ENCODE measurements at regions not wholly inside any gene's neighbourhood (a gene's known extent, or its start where the extent isn't known, plus 50 kb on each side); places are given as distances from the start of the nearest gene placed in this dataset.

- DNase-seq (ENCODE audit: extremely low read depth, low read depth): no peak
Measured at GRCh38 chr5:125321654-125322053, 575.2 kb upstream of the ZNF608 start.

GRCh38 chr5:125323613-125324012, 577.2 kb upstream of the ZNF608 start:
- no peak for DNase-seq (ENCODE audit: extremely low read depth, low read depth)
- TF ChIP-seq, protein P1, sequence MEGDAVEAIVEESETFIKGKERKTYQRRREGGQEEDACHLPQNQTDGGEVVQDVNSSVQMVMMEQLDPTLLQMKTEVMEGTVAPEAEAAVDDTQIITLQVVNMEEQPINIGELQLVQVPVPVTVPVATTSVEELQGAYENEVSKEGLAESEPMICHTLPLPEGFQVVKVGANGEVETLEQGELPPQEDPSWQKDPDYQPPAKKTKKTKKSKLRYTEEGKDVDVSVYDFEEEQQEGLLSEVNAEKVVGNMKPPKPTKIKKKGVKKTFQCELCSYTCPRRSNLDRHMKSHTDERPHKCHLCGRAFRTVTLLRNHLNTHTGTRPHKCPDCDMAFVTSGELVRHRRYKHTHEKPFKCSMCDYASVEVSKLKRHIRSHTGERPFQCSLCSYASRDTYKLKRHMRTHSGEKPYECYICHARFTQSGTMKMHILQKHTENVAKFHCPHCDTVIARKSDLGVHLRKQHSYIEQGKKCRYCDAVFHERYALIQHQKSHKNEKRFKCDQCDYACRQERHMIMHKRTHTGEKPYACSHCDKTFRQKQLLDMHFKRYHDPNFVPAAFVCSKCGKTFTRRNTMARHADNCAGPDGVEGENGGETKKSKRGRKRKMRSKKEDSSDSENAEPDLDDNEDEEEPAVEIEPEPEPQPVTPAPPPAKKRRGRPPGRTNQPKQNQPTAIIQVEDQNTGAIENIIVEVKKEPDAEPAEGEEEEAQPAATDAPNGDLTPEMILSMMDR (IDR thresholded peaks at IDR 0.05; ENCODE audit: low read depth, low read length): no peak

More at GRCh38 chr5:125321654-125322053, 575.2 kb upstream of the ZNF608 start:
- TF ChIP-seq, protein P1 (IDR thresholded peaks at IDR 0.05; ENCODE audit: low read depth, low read length): no peak

- no peak for DNase-seq (ENCODE audit: extremely low read depth, low read depth)
Measured at GRCh38 chr5:125325488-125326149, 579.2 kb upstream of the ZNF608 start.

DNA sequence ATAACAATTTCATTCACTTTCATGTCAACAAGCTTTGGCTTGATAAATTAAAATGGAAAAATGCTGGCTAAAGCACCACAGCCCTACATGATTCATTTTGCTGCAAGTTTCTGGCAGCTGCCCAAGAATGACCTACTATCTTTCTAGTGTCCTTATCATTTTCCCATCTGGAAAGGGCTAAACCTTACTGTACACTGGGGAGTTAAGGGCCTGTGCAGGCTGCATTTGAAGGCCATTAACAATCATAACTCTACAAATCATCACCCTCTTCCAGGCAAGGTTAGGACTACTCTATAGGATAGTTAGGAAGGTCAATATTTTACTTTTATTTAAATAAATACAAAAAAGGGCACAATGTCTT, 579.7 kb upstream of the ZNF608 start:
- TF ChIP-seq, protein P1 (IDR thresholded peaks at IDR 0.05; ENCODE audit: low read depth, low read length): no peak
- peak; percentile 49 for DNase-seq (ENCODE audit: extremely low read depth, low read depth)

More at GRCh38 chr5:125325488-125326149, 579.2 kb upstream of the ZNF608 start:
- TF ChIP-seq, protein P1 (IDR thresholded peaks at IDR 0.05; ENCODE audit: low read depth, low read length): no peak

GRCh38 chr5:125327676-125328075, 581.2 kb upstream of the ZNF608 start:
- TF ChIP-seq, protein P1 (IDR thresholded peaks at IDR 0.05; ENCODE audit: low read depth, low read length): no peak
- no peak for DNase-seq (ENCODE audit: extremely low read depth, low read depth)

GRCh38 chr5:125331987-125332598, 585.7 kb upstream of the ZNF608 start:
- DNase-seq (ENCODE audit: extremely low read depth, low read depth): no peak
- TF ChIP-seq, protein P1 (IDR thresholded peaks at IDR 0.05; ENCODE audit: low read depth, low read length): no peak

- TF ChIP-seq, protein P1 (IDR thresholded peaks at IDR 0.05; ENCODE audit: low read depth, low read length): no peak
Measured at GRCh38 chr5:125333416-125333815, 587.0 kb upstream of the ZNF608 start.

More at GRCh38 chr5:125333416-125333815, 587.0 kb upstream of the ZNF608 start:
- no peak for DNase-seq (ENCODE audit: extremely low read depth, low read depth)

Data from AG09319 (cell line).